Fibroblast of skin of left biceps (primary cell): ENCODE measurements at regions not wholly inside any gene's neighbourhood (a gene's known extent, or its start where the extent isn't known, plus 50 kb on each side); places are given as distances from the start of the nearest gene placed in this dataset.
"Not testable (repeated sequence)": the region's sequence is repeated elsewhere in the genome, so short reads cannot be mapped to it uniquely, and the experiment has no call there.

Experiments used
- DNase-seq, 2 experiments: peaks; one replicate each; pipeline ENCODE4 v3.0.0-alpha.2; 2013; ENCODE audit warnings: low read depth in 2 of 2

- DNase-seq: no peak
Observed at GRCh38 chr10:30197186-30197585, 137.8 kb upstream of the JCAD start.

DNA sequence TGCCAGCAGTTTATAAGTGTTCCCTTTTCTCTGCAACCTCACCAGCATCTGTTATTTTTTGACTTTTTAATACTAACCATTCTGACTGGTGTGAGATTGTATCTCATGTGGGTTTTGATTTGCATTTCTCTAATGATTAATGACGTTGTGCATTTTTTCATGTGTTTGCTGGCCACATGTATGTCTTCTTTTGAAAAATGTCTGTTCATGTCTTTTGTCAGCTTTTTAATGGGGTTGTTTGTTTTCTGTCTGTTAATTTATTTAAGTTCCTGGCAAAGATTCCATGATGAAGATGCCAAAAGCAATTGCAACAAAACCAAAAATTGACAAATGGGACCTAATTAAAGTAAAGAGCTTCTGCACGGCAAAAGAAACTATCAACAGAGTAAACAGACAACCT lies 137.2 kb upstream of the JCAD start:
- not testable (repeated sequence) for DNase-seq

DNA sequence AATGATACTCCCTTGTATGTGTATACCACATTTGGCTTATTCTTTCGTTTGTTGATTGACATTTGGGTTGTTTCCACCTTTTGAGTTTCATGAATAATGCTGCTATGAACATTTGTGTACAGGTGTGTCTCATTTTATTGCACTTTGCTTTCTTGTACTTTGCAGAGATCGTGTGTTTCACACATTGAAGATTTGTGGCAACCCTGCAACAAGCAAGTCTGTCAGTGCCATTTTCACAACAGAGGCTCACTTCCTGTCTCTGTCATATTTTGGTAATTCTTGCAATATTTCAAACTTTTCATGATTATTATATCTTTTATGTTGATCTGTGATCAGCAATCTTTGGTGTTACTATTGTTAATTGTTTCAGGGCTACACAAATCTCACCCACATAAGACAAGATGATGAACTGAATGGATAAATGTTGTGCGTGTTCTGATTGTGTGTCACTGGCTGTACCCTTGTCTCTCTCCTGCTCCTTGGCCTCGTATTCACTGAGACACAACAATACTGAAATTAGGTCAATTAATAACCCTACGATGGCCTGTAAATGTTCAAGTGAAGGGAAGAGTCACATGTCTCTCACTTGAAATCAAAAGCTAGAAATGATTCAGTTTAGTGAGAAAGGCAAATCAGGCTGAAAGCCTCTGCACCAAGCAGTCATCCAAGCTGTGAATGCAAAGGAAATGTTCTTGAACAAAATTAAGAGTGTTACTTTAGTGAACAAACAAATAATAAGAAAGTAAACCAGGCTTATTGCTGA lies 133.6 kb upstream of the JCAD start:
- DNase-seq: no peak

DNA sequence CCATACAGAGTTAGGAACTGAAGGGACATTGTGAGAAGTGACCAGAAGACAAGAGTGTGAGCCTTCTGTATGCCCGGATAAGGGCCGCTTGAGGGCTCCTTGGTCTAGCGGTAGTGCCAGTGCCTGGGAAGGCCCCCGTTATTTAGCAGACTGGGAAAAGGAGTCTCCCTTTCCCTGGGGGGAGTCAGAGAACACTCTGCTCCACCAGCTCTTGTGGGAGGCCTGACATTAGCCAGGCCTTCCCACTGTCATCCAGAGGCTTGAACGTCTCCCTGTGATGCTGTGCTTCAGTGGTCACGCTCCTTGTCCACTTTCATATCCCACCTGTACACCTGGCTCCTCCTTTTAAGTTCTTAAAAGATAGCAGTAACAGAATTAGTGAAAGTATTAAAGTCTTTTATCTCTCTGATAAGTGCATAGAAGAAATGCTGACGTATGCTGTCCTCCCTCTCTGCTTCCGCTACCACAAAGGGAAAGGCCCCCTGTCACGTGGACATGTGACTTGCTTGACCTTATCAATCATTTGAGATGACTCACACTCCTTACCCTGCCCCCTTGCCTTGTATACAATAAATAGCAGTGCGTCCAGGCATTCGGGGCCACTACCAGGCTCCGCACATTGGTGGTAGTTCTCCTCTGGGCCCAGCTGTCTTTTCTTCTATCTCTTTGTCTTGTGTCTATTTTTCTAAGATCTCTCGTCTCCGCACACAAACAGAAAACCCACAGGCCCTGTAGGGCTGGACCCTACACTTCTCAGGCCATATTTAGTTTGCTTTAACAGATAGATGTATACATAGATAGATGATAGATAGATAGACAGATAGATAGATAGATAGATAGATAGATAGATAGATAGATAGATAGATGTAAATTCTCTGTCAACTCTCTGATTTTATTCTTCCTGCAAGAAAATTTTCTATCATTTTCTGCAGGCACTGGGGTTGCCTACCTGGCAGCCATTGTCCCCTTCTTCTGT lies 131.5 kb upstream of the JCAD start:
- no peak for DNase-seq

DNA sequence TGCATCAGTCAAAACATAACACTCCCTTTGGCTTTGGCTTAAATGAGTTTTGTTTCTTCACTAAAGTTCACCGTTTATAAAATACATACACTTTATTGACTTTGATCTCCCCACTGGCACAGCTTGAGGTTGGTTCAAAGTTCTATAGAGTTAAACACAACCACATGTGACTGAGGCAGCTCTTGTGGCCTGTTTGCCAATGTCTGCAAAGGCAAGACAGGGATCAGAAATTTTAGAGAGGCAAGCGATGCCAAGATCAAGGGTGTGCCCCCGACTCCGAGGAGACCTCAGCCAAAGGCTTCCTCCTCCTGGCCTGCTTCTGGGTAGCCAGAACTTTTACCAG lies 129.8 kb upstream of the JCAD start:
- no peak for DNase-seq

GRCh38 chr10:30188556-30189237 lies 129.3 kb upstream of the JCAD start:
- DNase-seq: no peak

- DNase-seq: no peak
Observed at GRCh38 chr10:30188101-30188500, 128.7 kb upstream of the JCAD start.

GRCh38 chr10:30187010-30187409 lies 127.6 kb upstream of the JCAD start:
- no peak for DNase-seq

DNA sequence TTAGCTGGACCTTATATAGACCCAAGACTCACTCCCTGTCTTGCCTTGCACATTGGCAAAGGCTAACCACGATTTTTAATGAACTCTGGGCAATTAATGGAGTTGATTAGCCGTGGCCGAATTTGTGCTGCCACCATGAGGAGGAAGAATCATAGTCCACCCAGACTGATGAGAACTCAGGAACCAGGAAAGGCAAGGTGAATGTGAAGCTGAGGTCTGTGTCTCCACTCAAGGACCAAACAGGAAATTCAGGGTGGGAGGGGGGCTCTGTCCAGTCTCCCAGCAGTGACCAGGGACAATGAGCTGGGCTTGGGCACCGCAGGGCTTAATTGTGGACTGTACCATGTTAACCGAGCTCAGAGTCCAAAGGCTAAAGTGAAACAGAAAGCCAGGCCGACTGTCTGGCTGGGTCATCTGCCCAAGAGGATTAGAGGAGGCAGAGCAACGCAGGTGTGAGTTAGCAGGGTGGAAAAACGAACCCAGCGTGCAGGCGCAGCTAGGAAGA lies 127.0 kb upstream of the JCAD start:
- no peak for DNase-seq

DNA sequence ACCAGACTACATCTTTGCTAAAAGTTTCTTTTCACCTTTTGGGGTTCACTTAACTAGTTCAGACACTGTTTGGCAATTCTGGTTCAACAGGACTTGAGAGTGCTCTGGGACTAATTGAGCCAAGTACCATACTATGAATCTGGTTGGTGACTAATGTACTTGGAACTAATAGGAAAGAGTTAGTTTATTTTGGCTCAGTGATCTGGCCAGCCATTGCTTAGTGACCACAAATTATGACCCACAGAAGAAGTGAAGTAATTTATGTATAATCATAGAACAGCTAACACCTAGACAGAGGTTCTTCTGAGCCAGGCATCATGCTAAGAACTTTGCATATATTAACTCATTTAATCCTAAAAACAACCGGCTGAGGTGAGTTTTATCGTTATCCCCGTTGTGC lies 126.5 kb upstream of the JCAD start:
- peak; percentile 76 to 81 for DNase-seq

- DNase-seq: no peak
Observed at GRCh38 chr10:30185341-30185740, 126.0 kb upstream of the JCAD start.

DNA sequence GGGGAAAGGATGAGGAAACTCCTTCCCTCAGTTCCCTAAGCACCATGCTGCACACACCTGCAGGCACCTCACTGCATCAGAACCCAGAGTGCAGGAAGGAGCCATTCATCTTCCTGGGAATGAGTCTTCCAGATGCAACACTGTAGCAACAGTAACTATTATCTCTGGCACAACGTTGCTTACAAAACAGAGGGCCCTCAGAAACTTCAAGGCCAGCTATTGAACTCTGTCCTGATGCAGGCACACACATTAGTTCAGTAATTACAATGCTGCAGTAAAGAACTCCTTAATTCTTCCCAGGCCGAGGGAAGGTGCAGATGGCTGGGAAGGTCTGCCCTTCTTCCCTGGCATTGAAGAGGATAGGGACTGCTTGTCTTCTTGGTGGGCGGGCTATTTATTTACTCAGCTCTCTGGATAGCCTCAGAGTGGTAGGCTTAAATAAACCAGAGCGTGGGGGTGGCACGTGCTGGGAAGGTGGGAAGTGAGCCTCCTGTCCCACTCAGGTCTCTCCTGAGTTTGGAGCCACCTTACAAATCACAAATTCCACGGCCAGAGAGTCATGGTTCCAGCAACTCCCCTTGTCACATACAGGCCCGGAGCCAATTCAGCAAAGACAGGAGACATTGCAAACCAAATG lies 125.1 kb upstream of the JCAD start:
- DNase-seq: no peak

GRCh38 chr10:30183055-30183402 lies 123.6 kb upstream of the JCAD start:
- DNase-seq: no peak

GRCh38 chr10:30182191-30183054 lies 123.0 kb upstream of the JCAD start:
- peak; percentile 98 for DNase-seq

DNA sequence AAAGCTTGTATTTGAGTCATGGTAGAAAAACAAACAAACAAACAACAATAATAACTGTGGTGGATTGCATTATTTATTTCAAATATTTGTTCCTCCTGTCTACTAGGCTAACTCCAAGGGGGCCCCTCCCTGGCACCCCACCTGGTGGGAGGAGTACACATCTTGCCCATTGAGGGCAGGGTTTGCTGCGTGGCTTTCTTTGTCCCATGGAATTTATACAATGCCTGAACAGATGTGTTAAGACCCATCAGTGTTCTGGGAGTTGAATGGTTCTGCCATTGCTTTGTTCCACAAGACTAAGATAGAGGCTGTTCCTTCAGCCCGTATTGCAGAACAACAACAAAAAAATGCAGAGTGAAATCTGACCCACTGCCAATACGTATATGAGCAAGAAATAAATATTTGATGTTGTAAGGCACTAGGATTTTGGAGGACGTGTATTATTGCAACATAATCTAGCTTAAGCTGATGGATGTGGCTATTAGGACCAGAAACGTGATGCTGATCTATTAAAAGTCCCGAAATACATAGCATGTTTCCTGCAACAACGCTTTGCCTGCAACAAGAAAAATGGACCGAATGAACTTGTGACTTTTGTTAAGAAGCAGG lies 119.1 kb upstream of the JCAD start:
- DNase-seq: peak; percentile 92 to 95

DNA sequence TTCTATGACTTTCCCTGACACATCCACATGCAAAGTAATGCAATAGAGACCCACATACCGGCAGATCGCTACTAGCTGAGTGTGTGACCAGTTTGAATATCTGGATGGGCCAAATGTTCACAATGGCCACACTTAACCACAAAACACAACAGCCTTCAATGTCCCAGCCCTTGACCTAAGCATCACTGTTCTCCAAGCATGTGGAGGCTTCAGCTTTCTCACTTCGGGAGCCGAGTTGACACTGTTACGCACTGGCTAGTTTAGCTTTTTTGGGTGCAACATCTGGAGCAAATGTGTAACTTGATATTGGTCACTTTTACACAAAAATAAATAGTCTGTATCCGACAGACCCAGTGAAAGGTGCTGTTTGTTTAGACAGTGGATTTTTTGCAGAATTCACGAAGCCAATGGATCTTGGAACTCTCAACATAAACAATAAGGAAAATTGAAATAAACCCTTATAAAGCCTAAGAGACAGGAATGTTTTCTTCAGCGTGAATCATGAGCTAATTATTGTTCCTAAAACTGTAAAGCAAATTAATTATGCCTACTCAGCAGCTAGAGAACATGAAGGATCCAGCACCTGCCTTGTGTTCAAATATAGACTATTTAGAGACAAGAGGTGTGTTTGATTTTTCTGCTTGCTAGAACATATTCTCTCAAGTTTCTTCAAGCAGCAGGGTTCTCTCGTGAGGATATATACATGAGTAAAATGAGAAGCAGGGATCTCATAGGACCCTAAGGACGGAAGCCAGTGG lies 117.6 kb upstream of the JCAD start:
- no peak for DNase-seq

GRCh38 chr10:30176182-30176581 lies 116.8 kb upstream of the JCAD start:
- peak; percentile 75 to 77 for DNase-seq

- DNase-seq: peak in 1 of 2 experiments; percentile 45
Observed at GRCh38 chr10:30172673-30173072, 113.3 kb upstream of the JCAD start.

DNA sequence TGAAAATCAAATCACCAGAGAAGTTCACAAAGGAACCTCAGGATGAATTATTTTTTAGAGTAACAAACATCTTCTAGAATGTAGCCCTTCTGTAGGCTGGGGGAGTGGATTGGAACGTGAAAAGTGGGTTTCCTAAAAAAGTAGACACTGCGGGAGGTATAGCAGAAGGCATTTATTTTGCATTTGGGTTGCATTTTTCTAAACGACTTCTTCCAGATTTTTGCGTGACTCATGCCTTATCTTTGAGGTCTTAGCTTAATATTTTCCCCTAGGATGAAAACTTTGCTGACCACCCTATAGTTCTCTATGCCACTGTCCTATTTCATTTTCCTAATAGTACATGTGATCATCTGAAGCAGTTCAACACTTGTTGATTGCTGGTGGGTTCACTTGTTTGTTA lies 112.7 kb upstream of the JCAD start:
- no peak for DNase-seq

DNA sequence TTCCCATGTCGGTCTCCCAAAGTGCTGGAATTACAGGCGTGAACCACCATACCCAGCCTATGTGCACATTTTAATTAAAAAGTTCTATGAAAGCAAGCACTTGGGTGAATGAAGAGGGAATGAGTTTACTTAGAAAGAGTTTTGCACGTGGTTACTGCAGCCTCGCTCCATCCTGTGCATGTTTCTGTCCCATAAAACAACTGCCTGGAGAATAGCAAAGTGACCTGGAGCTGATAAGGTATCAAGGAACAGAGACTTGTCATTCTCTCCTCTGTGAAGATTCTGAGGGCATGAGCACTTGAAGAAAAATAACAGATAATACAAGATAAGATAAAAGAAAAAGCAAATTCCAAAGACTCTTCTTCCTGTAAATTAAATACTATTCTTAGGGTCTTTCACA lies 112.2 kb upstream of the JCAD start:
- no peak for DNase-seq
